ENCODE measurements at regions not wholly inside any gene's neighbourhood (a gene's known extent, or its start where the extent isn't known, plus 50 kb on each side); places are given as distances from the start of the nearest gene placed in this dataset.

DNA sequence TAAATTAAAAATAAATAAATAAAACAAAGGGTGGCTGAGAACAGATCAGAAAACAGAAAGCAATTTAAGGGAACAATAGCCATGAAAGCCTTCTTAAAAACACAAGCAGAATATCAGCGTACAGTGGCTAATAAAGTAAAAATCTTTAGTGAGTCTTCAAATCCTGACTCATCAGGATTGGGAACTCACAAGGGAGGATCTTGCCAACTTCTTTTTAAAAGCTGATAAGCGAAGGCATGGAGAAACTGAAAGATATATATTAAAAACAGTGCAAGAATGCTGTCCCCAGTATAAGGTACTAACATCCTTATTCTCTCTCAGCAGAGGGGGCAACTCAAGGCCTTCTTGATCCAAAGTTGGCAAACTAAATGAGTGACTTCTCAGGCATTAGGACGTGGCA, 180.1 kb downstream of the DHX15 start:
- ATAC-seq (no peak), DNase-seq (no peak)
- H3K4me3 Mint-ChIP-seq: no peak overlapping the region
- H3K4me1 Mint-ChIP-seq: no peaks in the 10 kb centered on the region
- H3K36me3 Mint-ChIP-seq (ENCODE audit: low read depth): no peaks in the 10 kb centered on the region
- no peaks in the 10 kb centered on the region for H3K27me3 Mint-ChIP-seq
- H3K9me3 Mint-ChIP-seq: peaks cover 4% of the 10 kb centered on the region
- H3K27ac Mint-ChIP-seq: no peak overlapping the region

- H3K9me3 Mint-ChIP-seq: peaks cover 4% of the 10 kb centered on the region
Observed at GRCh38 chr4:24403265-24403664, 181.1 kb downstream of the DHX15 start.

DNA sequence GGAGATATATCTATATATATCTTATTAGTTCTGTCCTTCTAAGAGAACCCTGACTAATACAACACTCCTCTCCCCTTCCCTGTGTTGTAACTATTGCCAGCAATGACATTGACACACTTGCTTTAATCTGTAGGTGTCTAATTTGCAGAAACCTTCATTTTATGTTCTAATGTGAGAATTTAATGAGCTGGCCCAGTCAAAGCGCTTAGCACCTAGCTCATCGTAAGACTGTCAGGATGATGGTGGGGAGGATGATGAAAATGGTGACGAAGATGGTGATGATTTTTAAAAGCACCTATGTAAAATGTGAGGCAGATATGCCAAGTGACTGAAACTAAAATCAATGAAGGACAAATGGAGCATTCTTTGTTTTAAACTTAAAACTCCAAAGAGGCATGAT, 183.8 kb downstream of the DHX15 start:
- Mint-ChIP-seq H3K27ac (no peak overlapping the region), H3K4me3 (no peak overlapping the region), H3K36me3 (ENCODE audit: low read depth) (no peaks in the 10 kb centered on the region), H3K27me3 (no peaks in the 10 kb centered on the region), H3K4me1 (no peaks in the 10 kb centered on the region), H3K9me3 (no peaks in the 10 kb centered on the region)
- DNase-seq (no peak), ATAC-seq (no peak)

More at GRCh38 chr4:24403265-24403664, 181.1 kb downstream of the DHX15 start:
- H3K27ac Mint-ChIP-seq: no peak overlapping the region
- DNase-seq (no peak), ATAC-seq (no peak)
- H3K4me3 Mint-ChIP-seq: no peak overlapping the region
- no peaks in the 10 kb centered on the region for H3K36me3 Mint-ChIP-seq (ENCODE audit: low read depth)
- H3K4me1 Mint-ChIP-seq: no peaks in the 10 kb centered on the region
- no peaks in the 10 kb centered on the region for H3K27me3 Mint-ChIP-seq

GRCh38 chr4:24396988-24397387, 187.4 kb downstream of the DHX15 start:
- Mint-ChIP-seq H3K27ac (no peak overlapping the region), H3K27me3 (no peaks in the 10 kb centered on the region), H3K4me3 (no peak overlapping the region), H3K36me3 (ENCODE audit: low read depth) (no peaks in the 10 kb centered on the region), H3K9me3 (no peaks in the 10 kb centered on the region), H3K4me1 (no peaks in the 10 kb centered on the region)
- DNase-seq (no peak), ATAC-seq (no peak)

GRCh38 chr4:24395937-24396336, 188.4 kb downstream of the DHX15 start:
- Mint-ChIP-seq H3K27me3 (no peaks in the 10 kb centered on the region), H3K9me3 (no peaks in the 10 kb centered on the region), H3K36me3 (ENCODE audit: low read depth) (no peaks in the 10 kb centered on the region), H3K27ac (no peak overlapping the region), H3K4me3 (no peak overlapping the region), H3K4me1 (no peaks in the 10 kb centered on the region)
- ATAC-seq (no peak), DNase-seq (no peak)

GRCh38 chr4:24394041-24394440, 190.3 kb downstream of the DHX15 start:
- Mint-ChIP-seq H3K9me3 (no peaks in the 10 kb centered on the region), H3K4me1 (no peaks in the 10 kb centered on the region), H3K27ac (no peak overlapping the region), H3K36me3 (ENCODE audit: low read depth) (no peaks in the 10 kb centered on the region), H3K4me3 (no peak overlapping the region), H3K27me3 (no peaks in the 10 kb centered on the region)
- ATAC-seq: no peak
- no peak for DNase-seq

DNA sequence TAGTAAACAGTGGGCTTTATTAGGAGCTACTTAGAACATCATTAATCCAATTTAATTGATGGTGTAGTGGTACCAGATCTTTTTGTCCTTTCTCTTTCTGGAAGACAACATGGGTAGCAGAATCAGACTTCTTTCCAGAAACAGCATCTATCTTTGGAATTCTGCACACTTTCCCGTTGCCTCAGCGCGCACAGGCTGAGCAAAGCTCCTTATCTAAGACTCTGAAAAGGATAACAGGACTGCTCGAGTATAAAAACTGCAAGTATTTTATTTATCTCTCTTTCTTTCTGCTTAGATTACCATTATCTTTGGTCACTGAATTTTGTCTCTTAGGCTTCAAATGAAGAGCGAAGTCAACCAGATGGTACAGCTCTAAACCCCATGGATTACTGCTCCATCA, 191.7 kb downstream of the DHX15 start:
- no peak overlapping the region for H3K4me3 Mint-ChIP-seq
- DNase-seq (no peak), ATAC-seq (no peak)
- H3K27ac Mint-ChIP-seq: no peak overlapping the region
- H3K27me3 Mint-ChIP-seq: no peaks in the 10 kb centered on the region
- H3K4me1 Mint-ChIP-seq: no peaks in the 10 kb centered on the region
- no peaks in the 10 kb centered on the region for H3K36me3 Mint-ChIP-seq (ENCODE audit: low read depth)
- no peaks in the 10 kb centered on the region for H3K9me3 Mint-ChIP-seq

GRCh38 chr4:24382381-24382780, 202.0 kb downstream of the DHX15 start:
- DNase-seq: no peak

DNA sequence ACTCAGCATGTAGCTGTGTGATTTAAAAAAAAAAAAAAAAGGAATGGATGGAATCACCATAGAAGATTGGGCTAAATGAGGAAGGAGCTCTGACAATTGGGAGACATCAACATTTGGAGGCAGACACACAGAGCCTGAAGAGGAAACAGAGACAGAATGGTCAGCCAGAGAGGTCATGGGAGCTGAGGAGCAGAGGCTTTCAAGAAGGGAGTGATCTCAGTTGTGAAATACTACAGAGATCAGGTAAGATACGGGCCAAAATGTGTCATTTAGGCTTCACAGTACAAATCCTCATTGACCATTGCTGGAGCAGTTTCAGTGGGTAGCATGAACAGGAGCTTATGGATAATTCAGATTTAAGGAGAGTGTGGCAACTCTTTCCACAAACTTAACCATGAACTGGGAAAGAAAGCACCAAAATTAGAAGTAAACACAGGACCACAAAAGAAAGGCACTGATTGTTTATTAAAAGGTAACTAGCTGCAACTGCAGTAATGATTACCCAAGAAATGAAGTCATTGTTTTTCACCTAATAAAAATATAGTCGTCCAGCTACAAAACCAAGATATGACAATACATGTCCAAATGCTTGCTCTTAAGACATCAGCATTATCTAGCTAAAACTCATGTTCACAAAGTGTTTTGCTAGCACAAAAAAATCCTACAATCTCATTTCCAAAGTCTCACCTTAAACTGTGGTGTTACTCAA, 203.2 kb downstream of the DHX15 start:
- Mint-ChIP-seq H3K4me1 (peaks cover 2% of the 10 kb centered on the region), H3K4me3 (no peak overlapping the region), H3K27ac (no peak overlapping the region), H3K36me3 (ENCODE audit: low read depth) (no peaks in the 10 kb centered on the region), H3K27me3 (peaks cover 13% of the 10 kb centered on the region), H3K9me3 (no peaks in the 10 kb centered on the region)
- DNase-seq (no peak), ATAC-seq (no peak)

More at GRCh38 chr4:24382381-24382780, 202.0 kb downstream of the DHX15 start:
- Mint-ChIP-seq H3K27me3 (peaks cover 12% of the 10 kb centered on the region), H3K4me1 (peaks cover 2% of the 10 kb centered on the region), H3K4me3 (no peak overlapping the region), H3K27ac (no peak overlapping the region), H3K36me3 (ENCODE audit: low read depth) (no peaks in the 10 kb centered on the region), H3K9me3 (no peaks in the 10 kb centered on the region)
- ATAC-seq: peak; percentile 54

DNA sequence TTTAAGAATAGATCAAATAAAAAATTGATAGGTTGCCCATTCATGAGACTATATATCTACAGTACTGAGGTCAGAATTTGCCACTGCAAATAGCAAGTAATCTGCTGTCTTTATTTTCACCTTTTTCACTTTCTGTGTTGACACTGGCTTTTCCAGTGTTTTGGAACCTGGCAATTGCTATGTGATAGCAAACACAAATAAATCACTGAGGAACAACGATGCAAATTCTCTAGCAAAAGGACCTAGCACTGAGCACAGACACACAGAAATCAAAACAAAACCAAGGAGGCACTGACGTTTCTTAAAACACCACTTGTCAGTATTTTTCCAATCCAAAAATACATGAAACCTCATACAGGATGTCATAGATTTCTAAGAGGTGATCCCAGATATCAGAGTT, 210.7 kb downstream of the DHX15 start:
- no peaks in the 10 kb centered on the region for H3K9me3 Mint-ChIP-seq
- DNase-seq: no peak
- no peak overlapping the region for H3K27ac Mint-ChIP-seq

DNA sequence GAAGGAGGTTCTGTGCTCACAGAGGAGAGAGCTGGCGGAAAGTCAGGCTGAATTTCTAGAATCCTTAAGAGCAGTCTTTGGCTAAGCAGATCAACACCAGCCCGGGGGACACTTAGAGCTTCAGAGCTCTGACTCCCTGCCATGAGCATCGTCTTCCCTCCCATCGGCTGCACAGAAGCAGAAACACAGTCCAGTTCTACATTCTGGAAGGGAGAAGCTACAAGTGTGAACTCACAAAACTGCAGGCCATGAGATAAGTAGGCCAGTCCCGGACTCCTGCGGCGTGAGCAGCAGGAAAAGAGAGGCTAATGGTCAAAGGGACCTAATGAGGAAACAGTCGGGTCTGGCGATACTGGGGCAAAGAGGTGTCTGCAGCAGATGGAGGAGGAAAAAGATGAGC, 211.5 kb downstream of the DHX15 start:
- Mint-ChIP-seq H3K27ac (no peak overlapping the region), H3K9me3 (no peaks in the 10 kb centered on the region), H3K4me1 (no peaks in the 10 kb centered on the region), H3K4me3 (no peak overlapping the region), H3K27me3 (peaks cover 2% of the 10 kb centered on the region), H3K36me3 (ENCODE audit: low read depth) (no peaks in the 10 kb centered on the region)
- no peak for DNase-seq
- no peak for ATAC-seq

More for the DNA sequence above, 210.7 kb downstream of the DHX15 start:
- no peak overlapping the region for H3K4me3 Mint-ChIP-seq
- ATAC-seq: no peak
- H3K36me3 Mint-ChIP-seq (ENCODE audit: low read depth): no peaks in the 10 kb centered on the region
- peaks cover 2% of the 10 kb centered on the region for H3K27me3 Mint-ChIP-seq
- H3K4me1 Mint-ChIP-seq: no peaks in the 10 kb centered on the region

DNA sequence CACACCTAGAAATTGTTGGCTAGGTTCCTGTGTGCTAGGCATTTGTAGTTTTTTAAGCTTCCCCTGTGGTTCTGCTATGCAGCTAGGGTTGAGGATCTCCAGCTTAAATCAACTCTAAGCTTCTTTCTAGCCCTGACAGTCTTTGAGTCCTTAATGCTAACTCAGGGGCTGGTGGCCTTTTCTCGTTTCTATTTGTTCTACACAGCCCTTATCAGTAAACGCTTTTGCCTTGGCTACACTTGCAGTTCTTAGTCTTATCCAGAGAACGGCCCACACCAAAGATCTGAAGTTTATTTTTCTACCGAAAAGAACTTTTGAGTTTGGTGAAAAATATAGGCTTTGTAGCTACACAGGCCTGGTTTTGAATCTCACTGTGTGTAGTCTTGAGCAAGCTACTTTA, 212.0 kb downstream of the DHX15 start:
- Mint-ChIP-seq H3K4me1 (no peaks in the 10 kb centered on the region), H3K4me3 (no peak overlapping the region), H3K27me3 (peaks cover under 1% of the 10 kb centered on the region), H3K36me3 (ENCODE audit: low read depth) (no peaks in the 10 kb centered on the region), H3K9me3 (no peaks in the 10 kb centered on the region), H3K27ac (no peak overlapping the region)
- ATAC-seq: no peak
- DNase-seq: no peak

GRCh38 chr4:24370421-24370820, 213.9 kb downstream of the DHX15 start:
- Mint-ChIP-seq H3K9me3 (no peaks in the 10 kb centered on the region), H3K36me3 (ENCODE audit: low read depth) (no peaks in the 10 kb centered on the region), H3K4me3 (no peak overlapping the region), H3K27me3 (no peaks in the 10 kb centered on the region), H3K4me1 (no peaks in the 10 kb centered on the region), H3K27ac (no peak overlapping the region)
- DNase-seq (no peak), ATAC-seq (no peak)

GRCh38 chr4:24369507-24370029, 214.8 kb downstream of the DHX15 start:
- Mint-ChIP-seq H3K4me3 (no peak overlapping the region), H3K9me3 (no peaks in the 10 kb centered on the region), H3K36me3 (ENCODE audit: low read depth) (no peaks in the 10 kb centered on the region), H3K4me1 (no peaks in the 10 kb centered on the region), H3K27me3 (no peaks in the 10 kb centered on the region), H3K27ac (no peak overlapping the region)
- DNase-seq (no peak), ATAC-seq (no peak)

- no peak for ATAC-seq
- Mint-ChIP-seq H3K27ac (no peak overlapping the region), H3K4me1 (no peaks in the 10 kb centered on the region), H3K9me3 (no peaks in the 10 kb centered on the region), H3K27me3 (no peaks in the 10 kb centered on the region), H3K36me3 (ENCODE audit: low read depth) (no peaks in the 10 kb centered on the region), H3K4me3 (no peak overlapping the region)
- no peak for DNase-seq
Observed at GRCh38 chr4:24368801-24369200, 215.6 kb downstream of the DHX15 start.

- ATAC-seq (no peak), DNase-seq (no peak)
- no peaks in the 10 kb centered on the region for H3K36me3 Mint-ChIP-seq (ENCODE audit: low read depth)
- H3K9me3 Mint-ChIP-seq: no peaks in the 10 kb centered on the region
- H3K4me3 Mint-ChIP-seq: no peak overlapping the region
- H3K4me1 Mint-ChIP-seq: no peaks in the 10 kb centered on the region
- no peaks in the 10 kb centered on the region for H3K27me3 Mint-ChIP-seq
- no peak overlapping the region for H3K27ac Mint-ChIP-seq
Observed at GRCh38 chr4:24364852-24365251, 219.5 kb downstream of the DHX15 start.

Data from activated naive CD8-positive, alpha-beta T cell treated with anti-CD3 and anti-CD28 coated beads, Interleukin-2, amount 50 U/mL, for 24 hours (primary cell).